HFF-Myc (cell line): ENCODE measurements at regions not wholly inside any gene's neighbourhood (a gene's known extent, or its start where the extent isn't known, plus 50 kb on each side); places are given as distances from the start of the nearest gene placed in this dataset.

Experiments
- DNase-seq: peaks from one replicate; pipeline ENCODE4 v3.0.0-alpha.2; 2011; ENCODE audit warnings: low read depth; ENCODE audit errors: extremely low read depth
- H3K4me3 ChIP-seq: replicated peaks from 2 replicates; pipeline ENCODE4 v1.5.1; 2011; ENCODE audit warnings: low read depth, mild to moderate bottlenecking, control low read depth, low read length
- CTCF ChIP-seq: IDR thresholded peaks from 2 replicates; pipeline ENCODE4 v1.5.1; 2012; ENCODE audit warnings: mild to moderate bottlenecking, low read depth, low read length, control low read depth; ENCODE audit errors: missing control alignments

DNA sequence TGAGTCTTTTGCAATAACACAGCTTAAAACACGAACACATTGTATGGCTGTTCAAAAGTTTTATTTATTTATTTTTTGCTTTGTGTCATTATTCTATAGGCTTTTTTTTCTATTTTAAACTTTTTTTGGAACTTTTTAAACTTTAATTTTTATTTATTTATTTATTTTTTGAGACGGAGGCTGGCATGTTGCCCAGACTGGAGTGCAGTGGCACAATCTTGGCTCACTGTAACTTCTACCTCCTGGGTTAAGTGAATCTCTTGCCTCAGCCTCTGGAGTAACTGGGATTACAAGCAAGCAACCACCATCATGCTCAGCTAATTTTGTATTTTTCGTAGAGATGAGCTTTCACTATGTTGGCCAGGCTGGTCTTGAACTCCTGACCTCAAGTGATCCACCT is 88.3 kb upstream of the GADD45A start:
- no peak for DNase-seq
- TF ChIP-seq CTCF = no peak
- no peak overlapping the region for H3K4me3 ChIP-seq

DNA sequence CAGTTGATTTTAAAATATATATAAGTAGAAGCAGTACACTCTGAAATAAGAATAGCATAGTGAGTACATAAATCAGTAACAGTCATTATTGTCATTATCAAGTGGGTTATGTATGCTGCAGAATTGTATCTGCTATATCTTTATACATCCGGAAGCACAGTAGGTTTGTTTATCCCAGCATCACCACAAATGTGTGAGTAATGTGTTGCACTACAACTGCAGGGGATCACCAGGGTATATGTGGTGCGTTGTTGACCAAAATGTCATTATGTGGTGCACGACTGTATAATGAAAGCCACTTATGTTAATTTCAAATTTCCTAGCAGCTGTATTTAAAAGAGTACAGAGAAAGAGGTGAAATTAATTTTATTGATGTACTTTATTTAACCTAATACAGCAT is 87.7 kb upstream of the GADD45A start:
- no peak for DNase-seq
- H3K4me3 ChIP-seq = no peak overlapping the region
- TF ChIP-seq CTCF = no peak

GRCh38 chr1:67599085-67599484 is 85.9 kb upstream of the GADD45A start:
- no peak for TF ChIP-seq CTCF
- no peak overlapping the region for H3K4me3 ChIP-seq
- no peak for DNase-seq

GRCh38 chr1:67601539-67601938 is 83.5 kb upstream of the GADD45A start:
- TF ChIP-seq CTCF = no peak
- DNase-seq = no peak
- H3K4me3 ChIP-seq = no peak overlapping the region

GRCh38 chr1:67601955-67602354 is 83.0 kb upstream of the GADD45A start:
- no peak overlapping the region for H3K4me3 ChIP-seq
- no peak for DNase-seq
- TF ChIP-seq CTCF = no peak

DNA sequence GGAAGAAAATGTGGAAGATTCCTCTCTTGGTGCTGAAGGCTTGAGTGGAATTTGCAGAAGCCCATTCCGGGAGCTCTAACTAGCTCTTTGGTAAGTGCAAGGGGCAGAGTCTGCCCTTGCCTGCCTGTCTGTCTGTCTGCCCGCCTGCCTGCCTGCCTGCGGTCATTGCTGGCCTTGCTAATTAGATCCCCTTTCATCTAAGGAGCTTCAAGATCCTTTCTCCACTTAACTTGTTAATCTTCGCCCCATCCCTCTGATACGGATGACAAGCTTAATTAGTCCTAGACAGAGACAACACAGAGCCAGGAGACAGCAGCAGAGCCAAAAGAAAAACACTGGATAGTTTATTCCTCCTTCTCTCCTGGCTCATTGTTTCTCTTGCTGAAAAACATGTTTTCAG is 80.2 kb upstream of the GADD45A start:
- no peak for DNase-seq
- no peak for TF ChIP-seq CTCF
- H3K4me3 ChIP-seq = no peak overlapping the region

GRCh38 chr1:67605209-67605780 is 79.7 kb upstream of the GADD45A start:
- H3K4me3 ChIP-seq = no peak overlapping the region
- DNase-seq = no peak
- TF ChIP-seq CTCF = no peak
